Muscle layer of colon (tissue), 2 donors: ENCODE measurements at regions not wholly inside any gene's neighbourhood (a gene's known extent, or its start where the extent isn't known, plus 50 kb on each side); places are given as distances from the start of the nearest gene placed in this dataset.

Experiments
- H3K27ac ChIP-seq: one replicate; pipeline ENCODE4 v1.7.0; 2013; ENCODE audit warnings: low read depth, mild to moderate bottlenecking, low read length, moderate library complexity
- H3K27me3 ChIP-seq, 2 donors: one replicate each; pipeline ENCODE4 v1.7.0; 2013; ENCODE audit warnings: low read length in 2 of 2, mild to moderate bottlenecking in 2 of 2; ENCODE audit not compliant: insufficient read depth in 2 of 2, control insufficient read depth in 1 of 2
- H3K36me3 ChIP-seq: one replicate; pipeline ENCODE4 v1.7.0; 2013; ENCODE audit warnings: mild to moderate bottlenecking, low read length; ENCODE audit not compliant: insufficient read depth
- H3K4me1 ChIP-seq: one replicate; pipeline ENCODE4 v1.7.0; 2013; ENCODE audit warnings: mild to moderate bottlenecking, low read length; ENCODE audit not compliant: insufficient read depth
- H3K4me3 ChIP-seq, 2 donors: one replicate each; pipeline ENCODE4 v1.7.0; 2013; ENCODE audit warnings: low read length in 2 of 2, low read depth in 1 of 2, mild to moderate bottlenecking in 1 of 2, moderate library complexity in 1 of 2
- H3K9ac ChIP-seq: one replicate; pipeline ENCODE4 v1.7.0; 2013; ENCODE audit warnings: low read length
- H3K9me3 ChIP-seq: one replicate; pipeline ENCODE4 v1.7.0; 2013; ENCODE audit warnings: mild to moderate bottlenecking, low read length
- donor health status: abdominal sarcoma.
- donor health status: Adenocarcinoma of cecum.

GRCh38 chr13:63605962-63606361 is 2190.3 kb upstream of the PCDH20 start:
- H3K9me3 ChIP-seq, result no peaks in the 10 kb centered on the region
- H3K9ac ChIP-seq, result no peak overlapping the region
- no peak overlapping the region for H3K4me3 ChIP-seq
- no peaks in the 10 kb centered on the region for H3K27me3 ChIP-seq
- no peak overlapping the region for H3K27ac ChIP-seq
- no peaks in the 10 kb centered on the region for H3K4me1 ChIP-seq
- H3K36me3 ChIP-seq, result no peaks in the 10 kb centered on the region

GRCh38 chr13:63605403-63605802 is 2189.8 kb upstream of the PCDH20 start:
- H3K27me3 ChIP-seq, result no peaks in the 10 kb centered on the region
- no peak overlapping the region for H3K9ac ChIP-seq
- no peaks in the 10 kb centered on the region for H3K4me1 ChIP-seq
- no peaks in the 10 kb centered on the region for H3K36me3 ChIP-seq
- H3K9me3 ChIP-seq, result no peaks in the 10 kb centered on the region
- H3K4me3 ChIP-seq, result no peak overlapping the region
- no peak overlapping the region for H3K27ac ChIP-seq

GRCh38 chr13:63595811-63596210 is 2180.2 kb upstream of the PCDH20 start:
- Histone ChIP-seq H3K9me3 (no peaks in the 10 kb centered on the region), H3K36me3 (no peaks in the 10 kb centered on the region), H3K4me3 (no peak overlapping the region), H3K9ac (no peak overlapping the region), H3K4me1 (no peaks in the 10 kb centered on the region), H3K27ac (no peak overlapping the region), H3K27me3 (no peaks in the 10 kb centered on the region)

- no peak overlapping the region for H3K27ac ChIP-seq
- no peaks in the 10 kb centered on the region for H3K36me3 ChIP-seq
These were observed 2170.8 kb upstream of the PCDH20 start for GRCh38 chr13:63586467-63586866.

GRCh38 chr13:63578796-63579195 is 2163.1 kb upstream of the PCDH20 start:
- no peaks in the 10 kb centered on the region for H3K4me1 ChIP-seq
- H3K4me3 ChIP-seq, result no peak overlapping the region
- no peak overlapping the region for H3K9ac ChIP-seq
- no peak overlapping the region for H3K27ac ChIP-seq
- no peaks in the 10 kb centered on the region for H3K9me3 ChIP-seq
- H3K36me3 ChIP-seq, result no peaks in the 10 kb centered on the region
- no peaks in the 10 kb centered on the region for H3K27me3 ChIP-seq

More at GRCh38 chr13:63586467-63586866, 2170.8 kb upstream of the PCDH20 start:
- no peaks in the 10 kb centered on the region for H3K27me3 ChIP-seq
- H3K4me3 ChIP-seq, result no peak overlapping the region
- H3K9ac ChIP-seq, result no peak overlapping the region
- H3K4me1 ChIP-seq, result no peaks in the 10 kb centered on the region
- no peaks in the 10 kb centered on the region for H3K9me3 ChIP-seq

- Histone ChIP-seq H3K9me3 (no peaks in the 10 kb centered on the region), H3K36me3 (no peaks in the 10 kb centered on the region), H3K4me1 (no peaks in the 10 kb centered on the region), H3K27me3 (no peaks in the 10 kb centered on the region), H3K27ac (no peak overlapping the region), H3K4me3 (no peak overlapping the region), H3K9ac (no peak overlapping the region)
These were observed 2151.4 kb upstream of the PCDH20 start for GRCh38 chr13:63567031-63567430.

- no peak overlapping the region for H3K9ac ChIP-seq
- H3K9me3 ChIP-seq, result no peaks in the 10 kb centered on the region
- no peak overlapping the region for H3K27ac ChIP-seq
- H3K27me3 ChIP-seq, result no peaks in the 10 kb centered on the region
- H3K4me3 ChIP-seq, result no peak overlapping the region
- no peaks in the 10 kb centered on the region for H3K4me1 ChIP-seq
- no peaks in the 10 kb centered on the region for H3K36me3 ChIP-seq
These were observed 2138.5 kb upstream of the PCDH20 start for GRCh38 chr13:63554157-63554556.

- Histone ChIP-seq H3K27ac (no peak overlapping the region), H3K4me3 (no peak overlapping the region), H3K9ac (no peak overlapping the region), H3K9me3 (no peaks in the 10 kb centered on the region), H3K4me1 (no peaks in the 10 kb centered on the region), H3K36me3 (no peaks in the 10 kb centered on the region), H3K27me3 (no peaks in the 10 kb centered on the region)
These were observed 2136.1 kb upstream of the PCDH20 start for GRCh38 chr13:63551731-63552130.

- no peak overlapping the region for H3K4me3 ChIP-seq
- no peak overlapping the region for H3K9ac ChIP-seq
- no peaks in the 10 kb centered on the region for H3K36me3 ChIP-seq
- H3K4me1 ChIP-seq, result no peaks in the 10 kb centered on the region
- H3K27ac ChIP-seq, result no peak overlapping the region
- no peaks in the 10 kb centered on the region for H3K9me3 ChIP-seq
- H3K27me3 ChIP-seq, result no peaks in the 10 kb centered on the region
These were observed 2130.9 kb upstream of the PCDH20 start for GRCh38 chr13:63546524-63546923.

- Histone ChIP-seq H3K4me3 (no peak overlapping the region), H3K9ac (no peak overlapping the region)
These were observed 2127.1 kb upstream of the PCDH20 start for GRCh38 chr13:63542770-63543169.

GRCh38 chr13:63541336-63541735 is 2125.7 kb upstream of the PCDH20 start:
- H3K9me3 ChIP-seq, result no peaks in the 10 kb centered on the region
- H3K36me3 ChIP-seq, result no peaks in the 10 kb centered on the region
- no peaks in the 10 kb centered on the region for H3K27me3 ChIP-seq
- H3K27ac ChIP-seq, result no peak overlapping the region
- no peak overlapping the region for H3K9ac ChIP-seq
- H3K4me3 ChIP-seq, result no peak overlapping the region
- no peaks in the 10 kb centered on the region for H3K4me1 ChIP-seq

More at GRCh38 chr13:63542770-63543169, 2127.1 kb upstream of the PCDH20 start:
- no peaks in the 10 kb centered on the region for H3K4me1 ChIP-seq
- no peaks in the 10 kb centered on the region for H3K36me3 ChIP-seq
- no peak overlapping the region for H3K27ac ChIP-seq
- no peaks in the 10 kb centered on the region for H3K27me3 ChIP-seq
- no peaks in the 10 kb centered on the region for H3K9me3 ChIP-seq

- Histone ChIP-seq H3K9me3 (no peaks in the 10 kb centered on the region), H3K36me3 (no peaks in the 10 kb centered on the region), H3K9ac (no peak overlapping the region), H3K27me3 (no peaks in the 10 kb centered on the region), H3K27ac (no peak overlapping the region), H3K4me3 (no peak overlapping the region), H3K4me1 (no peaks in the 10 kb centered on the region)
These were observed 2124.4 kb upstream of the PCDH20 start for GRCh38 chr13:63540061-63540460.
